Stimulated activated naive CD8-positive, alpha-beta T cell treated with anti-CD3 and anti-CD28 coated beads, Interleukin-15, Interleukin-2, amounts not matched to agents 100 ng/mL and 50 ng/mL, for 24 hours (primary cell): ENCODE measurements at regions not wholly inside any gene's neighbourhood (a gene's known extent, or its start where the extent isn't known, plus 50 kb on each side); places are given as distances from the start of the nearest gene placed in this dataset.

Experiments
- H3K27ac Mint-ChIP-seq: one replicate; pipeline ENCODE4 v1.8.0; 2021; ENCODE audit warnings: mild to moderate bottlenecking, mixed read lengths
- H3K27me3 Mint-ChIP-seq: one replicate; pipeline ENCODE4 v1.8.0; 2021; ENCODE audit warnings: mixed read lengths
- H3K36me3 Mint-ChIP-seq: one replicate; pipeline ENCODE4 v1.8.0; 2021; ENCODE audit warnings: low read depth, mixed read lengths
- H3K4me1 Mint-ChIP-seq: one replicate; pipeline ENCODE4 v1.8.0; 2021; ENCODE audit warnings: low read depth, mixed read lengths
- H3K4me3 Mint-ChIP-seq: one replicate; pipeline ENCODE4 v1.8.0; 2021; ENCODE audit warnings: mild to moderate bottlenecking, mixed read lengths
- H3K9me3 Mint-ChIP-seq: one replicate; pipeline ENCODE4 v1.8.0; 2021; ENCODE audit warnings: mixed read lengths

DNA sequence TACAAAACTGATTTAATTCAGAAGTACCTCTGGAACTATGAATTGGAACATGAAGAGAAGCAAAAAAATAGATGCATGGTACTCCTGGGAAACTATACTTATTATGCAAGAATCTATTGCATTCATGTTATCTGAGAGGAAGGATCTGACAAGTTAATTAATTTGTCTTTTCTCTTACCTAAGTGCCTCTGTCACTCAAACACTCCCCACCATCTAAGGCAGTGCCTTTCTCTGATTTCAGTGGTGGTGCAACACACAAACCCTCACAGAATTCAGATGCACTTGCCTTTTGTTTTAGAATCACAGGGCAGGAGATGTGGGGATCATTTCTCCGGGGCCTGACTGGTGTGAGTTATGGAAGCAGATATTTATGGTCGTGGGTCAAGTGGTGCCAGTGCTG is 52.5 kb upstream of the C9orf72 start:
- H3K27me3 Mint-ChIP-seq, result no peaks in the 10 kb centered on the region
- no peaks in the 10 kb centered on the region for H3K4me1 Mint-ChIP-seq
- no peaks in the 10 kb centered on the region for H3K36me3 Mint-ChIP-seq
- no peak overlapping the region for H3K4me3 Mint-ChIP-seq
- H3K27ac Mint-ChIP-seq, result no peak overlapping the region
- H3K9me3 Mint-ChIP-seq, result no peaks in the 10 kb centered on the region

DNA sequence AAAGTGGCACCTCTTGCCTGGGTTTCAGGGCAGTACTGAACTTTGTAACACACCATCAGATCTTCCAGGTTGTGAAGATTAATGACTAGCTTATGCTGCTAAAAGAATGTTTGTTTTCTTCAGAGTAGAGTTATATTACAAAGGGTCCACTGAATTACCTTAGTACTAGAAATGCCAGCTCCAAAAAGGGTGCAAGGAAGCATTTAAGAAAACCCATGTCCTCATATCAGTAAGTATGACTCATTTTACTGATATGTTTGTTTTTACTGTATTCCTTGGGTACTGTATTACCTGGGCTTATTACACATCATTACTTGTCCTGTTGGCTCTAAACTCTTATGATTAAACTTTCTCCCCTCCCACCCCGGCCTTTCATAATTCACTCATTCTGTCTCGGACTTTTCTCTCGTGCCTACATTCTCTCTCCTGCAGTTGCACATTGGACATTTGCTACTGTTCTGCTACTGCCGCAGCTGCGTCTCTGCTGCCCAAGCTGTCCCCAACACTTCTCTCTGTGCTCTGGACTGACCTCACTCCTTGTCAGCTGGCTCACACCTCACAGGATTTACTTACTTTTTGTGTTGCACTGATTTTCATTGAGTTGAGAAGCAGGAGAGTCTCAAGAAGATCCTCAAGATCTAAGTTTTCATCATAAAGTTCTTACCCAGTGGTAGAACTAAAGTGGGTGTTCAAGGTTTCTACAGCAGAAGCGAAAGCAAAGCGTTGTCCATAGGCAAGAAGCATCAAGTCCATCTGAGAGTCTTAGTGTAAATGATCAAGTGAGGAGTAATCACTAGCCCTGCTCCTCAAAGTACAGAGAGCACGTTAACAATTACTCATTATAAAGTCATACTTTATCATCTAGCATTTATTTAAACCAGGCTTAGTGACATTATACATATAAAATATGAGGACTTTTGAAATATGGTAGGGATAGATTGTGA is 53.2 kb upstream of the C9orf72 start:
- no peaks in the 10 kb centered on the region for H3K36me3 Mint-ChIP-seq
- H3K4me1 Mint-ChIP-seq, result no peaks in the 10 kb centered on the region
- no peak overlapping the region for H3K27ac Mint-ChIP-seq
- no peaks in the 10 kb centered on the region for H3K27me3 Mint-ChIP-seq
- no peaks in the 10 kb centered on the region for H3K9me3 Mint-ChIP-seq
- H3K4me3 Mint-ChIP-seq, result no peak overlapping the region

DNA sequence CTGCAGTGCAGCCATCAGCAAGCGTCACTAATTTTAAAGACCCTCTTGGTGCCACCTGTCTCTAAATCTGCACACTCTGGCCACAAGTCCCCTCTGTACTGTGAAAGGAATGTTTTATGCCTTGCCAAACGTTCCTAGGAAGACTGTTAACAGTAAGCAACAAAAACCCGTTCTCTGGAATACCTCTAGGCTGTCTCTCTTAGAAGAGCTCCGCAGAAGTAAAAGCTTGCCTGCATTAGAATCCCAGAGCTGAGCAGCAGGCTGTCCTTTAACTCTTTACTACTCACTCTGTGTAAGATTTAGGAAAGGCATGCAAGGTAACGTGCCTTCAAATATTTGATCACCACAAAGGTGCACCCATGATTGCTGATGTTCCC is 53.9 kb upstream of the C9orf72 start:
- no peak overlapping the region for H3K4me3 Mint-ChIP-seq
- H3K4me1 Mint-ChIP-seq, result no peaks in the 10 kb centered on the region
- no peaks in the 10 kb centered on the region for H3K36me3 Mint-ChIP-seq
- no peaks in the 10 kb centered on the region for H3K9me3 Mint-ChIP-seq
- H3K27me3 Mint-ChIP-seq, result no peaks in the 10 kb centered on the region
- H3K27ac Mint-ChIP-seq, result no peak overlapping the region

DNA sequence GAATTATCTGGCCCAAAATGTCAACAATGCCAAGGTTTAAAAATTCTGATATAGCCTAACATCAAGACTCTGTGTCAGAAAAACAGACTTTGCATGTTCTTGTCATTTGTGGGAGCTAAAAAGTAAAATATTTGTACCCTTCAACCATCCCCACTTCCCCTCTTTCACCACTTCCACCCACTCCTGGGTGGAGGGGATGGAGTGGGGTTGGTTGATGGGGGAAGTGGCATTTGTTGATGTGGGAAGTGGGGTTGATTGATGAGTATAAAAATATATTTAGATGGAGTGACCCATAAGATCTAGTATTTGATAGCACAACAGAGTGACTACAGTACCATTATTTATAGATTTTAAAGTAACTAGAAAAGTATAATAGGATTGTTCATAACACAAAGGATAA is 55.0 kb upstream of the C9orf72 start:
- no peaks in the 10 kb centered on the region for H3K9me3 Mint-ChIP-seq
- H3K4me1 Mint-ChIP-seq, result no peaks in the 10 kb centered on the region
- H3K4me3 Mint-ChIP-seq, result no peak overlapping the region
- H3K27ac Mint-ChIP-seq, result no peak overlapping the region
- no peaks in the 10 kb centered on the region for H3K36me3 Mint-ChIP-seq
- H3K27me3 Mint-ChIP-seq, result no peaks in the 10 kb centered on the region

DNA sequence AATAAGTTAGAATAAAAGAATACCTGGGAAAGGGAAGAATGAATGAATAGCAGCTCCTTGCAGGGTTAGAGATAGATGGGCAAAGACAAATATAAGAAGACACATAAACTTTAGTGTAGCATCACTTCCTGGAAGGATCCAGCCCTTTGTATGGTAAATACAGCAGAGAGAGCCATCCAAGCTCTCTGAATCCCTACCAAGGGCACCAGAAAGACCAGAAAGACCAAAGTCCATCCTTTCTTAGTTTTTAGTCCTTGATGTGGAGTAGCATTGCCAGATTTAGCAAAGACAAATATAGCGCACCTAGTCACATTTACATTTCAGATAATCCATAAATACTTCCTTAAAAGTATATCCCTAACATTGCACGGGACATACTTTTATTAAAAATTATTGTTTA is 56.1 kb upstream of the C9orf72 start:
- Mint-ChIP-seq H3K27ac (no peak overlapping the region), H3K9me3 (no peaks in the 10 kb centered on the region), H3K4me1 (no peaks in the 10 kb centered on the region), H3K36me3 (no peaks in the 10 kb centered on the region), H3K4me3 (no peak overlapping the region), H3K27me3 (peaks cover 6% of the 10 kb centered on the region)

DNA sequence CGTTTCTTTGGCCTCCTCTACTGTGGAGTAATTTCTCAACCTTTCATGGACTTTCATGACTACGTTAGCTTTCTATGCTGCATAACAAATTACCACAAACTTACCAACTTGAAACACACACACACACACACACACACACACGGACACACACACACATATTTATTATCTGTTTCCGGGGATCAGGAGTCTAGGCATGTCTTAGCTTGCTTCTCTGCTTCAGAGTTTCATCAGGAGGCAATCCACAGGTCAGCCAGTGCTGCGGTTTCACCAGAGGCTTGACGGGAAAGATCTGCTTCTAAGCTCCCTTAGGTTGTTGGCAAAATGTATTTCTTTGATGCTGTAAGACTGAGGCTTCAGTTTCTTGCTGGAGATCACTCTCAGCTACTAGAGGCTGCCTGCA is 59.0 kb upstream of the C9orf72 start:
- no peak overlapping the region for H3K27ac Mint-ChIP-seq
- no peak overlapping the region for H3K4me3 Mint-ChIP-seq
- no peaks in the 10 kb centered on the region for H3K4me1 Mint-ChIP-seq
- no peaks in the 10 kb centered on the region for H3K9me3 Mint-ChIP-seq
- H3K27me3 Mint-ChIP-seq, result peaks cover 6% of the 10 kb centered on the region
- no peaks in the 10 kb centered on the region for H3K36me3 Mint-ChIP-seq

DNA sequence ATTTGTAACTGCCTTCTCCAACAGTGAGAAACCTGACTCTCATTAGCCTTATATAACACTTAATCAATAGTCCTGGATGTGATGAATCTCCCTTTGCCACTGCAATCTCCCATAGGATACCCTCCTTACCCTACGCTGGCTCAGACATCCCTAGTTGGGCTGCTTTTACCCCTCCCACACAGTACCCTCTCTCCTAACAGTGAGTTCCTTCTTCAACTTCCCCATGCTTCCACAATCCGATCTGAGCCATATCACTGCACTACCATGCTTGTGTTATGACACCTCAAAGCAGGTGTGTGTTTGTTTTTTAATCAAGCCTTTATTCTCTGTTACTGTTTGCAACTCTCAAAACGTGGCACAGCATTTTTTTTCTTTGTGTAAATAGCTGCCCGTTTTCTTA is 60.5 kb upstream of the C9orf72 start:
- H3K4me1 Mint-ChIP-seq, result no peaks in the 10 kb centered on the region
- H3K27ac Mint-ChIP-seq, result no peak overlapping the region
- H3K27me3 Mint-ChIP-seq, result peaks cover 6% of the 10 kb centered on the region
- no peak overlapping the region for H3K4me3 Mint-ChIP-seq
- H3K36me3 Mint-ChIP-seq, result no peaks in the 10 kb centered on the region
- no peaks in the 10 kb centered on the region for H3K9me3 Mint-ChIP-seq

DNA sequence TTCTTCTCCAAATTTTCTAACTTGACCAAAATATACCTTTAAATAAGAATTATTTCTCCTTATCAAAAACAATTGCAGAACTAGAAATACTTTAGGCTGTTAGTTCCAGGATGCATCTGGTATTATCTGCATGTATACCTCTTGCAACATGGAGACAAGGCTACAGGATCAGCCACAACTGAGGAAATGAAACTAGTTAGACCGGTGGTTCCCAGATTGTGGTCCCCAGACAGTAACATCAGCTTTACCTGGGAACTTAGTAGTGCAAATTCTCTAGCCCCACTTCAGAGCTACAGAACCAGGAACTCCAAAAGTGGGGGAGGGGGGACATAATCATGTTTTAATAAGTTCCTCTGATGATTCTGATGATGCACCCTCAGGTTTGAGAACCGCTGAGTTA is 61.6 kb upstream of the C9orf72 start:
- Mint-ChIP-seq H3K4me1 (no peaks in the 10 kb centered on the region), H3K4me3 (no peak overlapping the region), H3K27ac (no peak overlapping the region), H3K36me3 (no peaks in the 10 kb centered on the region), H3K27me3 (peaks cover 6% of the 10 kb centered on the region), H3K9me3 (no peaks in the 10 kb centered on the region)

DNA sequence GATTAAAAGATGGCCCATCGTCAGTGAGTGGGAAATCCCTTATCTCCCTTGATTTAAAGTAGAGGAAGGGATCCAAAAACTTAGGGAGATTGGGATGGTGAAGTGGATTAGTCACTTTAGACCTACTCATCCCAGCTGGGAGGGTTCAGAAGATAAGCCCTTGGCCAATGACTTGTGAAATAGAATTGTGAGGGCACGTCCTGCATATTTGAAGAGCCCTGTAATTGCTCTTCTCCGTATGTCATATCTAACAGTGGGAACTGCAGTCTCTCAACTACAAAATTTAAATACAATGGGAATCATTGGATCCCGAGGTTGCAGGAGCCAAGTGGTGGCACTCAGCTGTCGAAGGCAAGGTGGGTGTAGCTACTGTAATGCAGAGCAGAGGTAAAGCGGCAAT is 65.4 kb upstream of the C9orf72 start:
- peaks cover 2% of the 10 kb centered on the region for H3K27me3 Mint-ChIP-seq
- H3K36me3 Mint-ChIP-seq, result no peaks in the 10 kb centered on the region
- no peaks in the 10 kb centered on the region for H3K4me1 Mint-ChIP-seq
- H3K4me3 Mint-ChIP-seq, result no peak overlapping the region
- no peaks in the 10 kb centered on the region for H3K9me3 Mint-ChIP-seq
- H3K27ac Mint-ChIP-seq, result no peak overlapping the region

DNA sequence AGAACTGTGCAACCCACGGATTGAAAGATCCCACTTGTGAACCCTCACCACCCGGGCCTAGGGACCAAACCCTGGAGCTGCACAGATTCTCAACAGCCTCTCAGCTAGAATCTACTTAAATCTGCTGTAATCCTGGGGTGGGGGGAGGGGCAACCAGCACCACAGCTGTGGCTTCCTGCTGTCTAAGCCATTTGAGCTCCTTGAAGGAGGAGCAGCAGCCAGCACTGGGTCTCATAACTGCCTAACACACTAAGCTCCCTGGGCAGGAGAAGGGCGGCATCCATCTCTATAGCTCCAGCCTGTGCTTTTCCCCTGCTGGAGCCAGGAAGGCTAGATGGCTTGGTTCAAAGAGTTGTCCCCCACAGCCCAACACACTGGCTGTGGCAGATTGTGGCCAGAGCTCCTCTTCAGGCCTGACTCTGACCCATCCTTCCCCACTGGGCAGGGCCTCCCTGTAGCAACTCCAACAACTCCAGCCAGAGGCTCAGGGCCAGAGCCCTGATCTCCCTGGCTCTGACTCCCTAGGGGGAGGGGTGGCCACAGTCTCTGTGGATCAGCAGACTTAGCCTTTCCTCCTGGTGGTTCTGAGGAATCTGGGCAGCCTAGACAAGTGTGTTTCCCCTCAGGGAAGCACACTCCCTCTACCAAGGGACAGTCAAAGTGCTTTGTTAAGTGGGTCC is 72.0 kb upstream of the C9orf72 start:
- H3K27ac Mint-ChIP-seq, result no peak overlapping the region
- H3K4me3 Mint-ChIP-seq, result no peak overlapping the region
- no peaks in the 10 kb centered on the region for H3K36me3 Mint-ChIP-seq
- H3K27me3 Mint-ChIP-seq, result no peaks in the 10 kb centered on the region
- H3K9me3 Mint-ChIP-seq, result no peaks in the 10 kb centered on the region
- H3K4me1 Mint-ChIP-seq, result no peaks in the 10 kb centered on the region

DNA sequence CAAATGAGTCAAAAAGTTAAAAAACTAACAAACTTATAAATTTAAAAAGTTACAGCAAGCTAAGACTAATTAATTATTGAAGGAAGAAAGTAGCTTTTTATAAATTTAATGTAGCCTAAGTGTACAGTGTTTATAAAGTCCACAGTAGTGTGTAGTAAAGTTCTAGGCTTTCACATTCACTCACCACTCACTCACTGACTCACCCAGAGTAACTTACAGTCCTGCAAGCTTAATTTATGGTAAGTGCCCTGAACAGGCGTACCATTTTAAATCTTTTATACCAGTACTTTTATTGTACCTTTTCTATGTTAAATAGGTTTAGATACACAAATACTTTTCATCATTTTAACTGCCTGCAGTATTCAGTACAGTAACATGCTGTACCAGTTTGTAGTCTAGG is 80.0 kb upstream of the C9orf72 start:
- Mint-ChIP-seq H3K9me3 (no peaks in the 10 kb centered on the region), H3K27me3 (no peaks in the 10 kb centered on the region), H3K27ac (no peak overlapping the region), H3K4me3 (no peak overlapping the region), H3K4me1 (no peaks in the 10 kb centered on the region), H3K36me3 (no peaks in the 10 kb centered on the region)

DNA sequence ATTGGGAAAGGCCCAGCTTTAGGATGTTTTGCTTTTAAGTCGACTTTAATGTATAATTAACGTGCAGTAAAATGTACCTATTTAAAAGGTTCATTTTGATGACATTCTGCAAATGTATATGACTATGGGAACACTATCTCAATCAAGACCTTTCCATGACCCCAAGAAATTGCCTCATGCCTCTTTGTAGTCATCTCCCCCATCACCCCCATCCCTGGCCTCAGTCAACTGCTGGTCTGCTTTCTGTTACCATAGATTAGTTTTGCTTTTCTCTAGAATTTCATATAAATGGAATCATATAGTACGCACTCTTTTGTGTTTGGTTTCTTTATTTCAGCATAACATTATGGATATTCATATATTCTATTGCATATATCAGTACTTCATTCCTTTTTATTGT is 80.7 kb upstream of the C9orf72 start:
- Mint-ChIP-seq H3K27ac (no peak overlapping the region), H3K4me3 (no peak overlapping the region)

DNA sequence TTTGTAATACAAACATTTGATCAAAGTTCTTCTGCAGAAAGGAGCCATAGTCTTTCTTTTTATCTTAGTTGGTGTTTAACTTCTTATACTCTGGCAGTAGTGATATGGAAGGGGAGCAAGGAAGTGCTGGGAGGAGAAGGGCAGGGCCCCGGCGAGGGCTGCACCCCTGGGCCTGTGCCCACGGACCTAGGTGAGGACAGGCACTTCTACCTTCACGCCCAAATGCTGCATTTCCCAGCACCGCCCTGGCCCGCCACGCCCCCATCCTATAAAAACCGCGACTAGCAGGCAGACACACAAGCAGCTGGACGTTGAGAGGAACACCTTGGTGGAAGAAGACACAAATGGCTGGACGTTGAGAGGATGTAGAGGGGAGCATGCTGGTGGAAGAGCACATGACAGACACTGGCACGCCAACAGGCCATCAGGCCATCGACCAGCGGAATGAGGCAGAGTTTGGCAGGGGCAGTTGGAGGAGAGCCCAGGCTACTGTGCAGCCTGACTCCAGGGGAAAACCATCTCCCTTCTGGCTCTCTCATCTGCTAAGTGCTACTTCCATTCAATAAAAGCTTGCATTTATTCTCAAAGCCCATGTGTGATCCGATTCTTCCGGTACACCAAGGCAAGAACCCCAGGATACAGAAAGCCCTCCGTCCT is 81.5 kb upstream of the C9orf72 start:
- Mint-ChIP-seq H3K9me3 (no peaks in the 10 kb centered on the region), H3K27ac (no peak overlapping the region), H3K4me3 (no peak overlapping the region), H3K36me3 (no peaks in the 10 kb centered on the region), H3K4me1 (no peaks in the 10 kb centered on the region), H3K27me3 (no peaks in the 10 kb centered on the region)

More for the DNA sequence above, 80.7 kb upstream of the C9orf72 start:
- H3K36me3 Mint-ChIP-seq, result no peaks in the 10 kb centered on the region
- no peaks in the 10 kb centered on the region for H3K9me3 Mint-ChIP-seq
- no peaks in the 10 kb centered on the region for H3K4me1 Mint-ChIP-seq
- H3K27me3 Mint-ChIP-seq, result no peaks in the 10 kb centered on the region

DNA sequence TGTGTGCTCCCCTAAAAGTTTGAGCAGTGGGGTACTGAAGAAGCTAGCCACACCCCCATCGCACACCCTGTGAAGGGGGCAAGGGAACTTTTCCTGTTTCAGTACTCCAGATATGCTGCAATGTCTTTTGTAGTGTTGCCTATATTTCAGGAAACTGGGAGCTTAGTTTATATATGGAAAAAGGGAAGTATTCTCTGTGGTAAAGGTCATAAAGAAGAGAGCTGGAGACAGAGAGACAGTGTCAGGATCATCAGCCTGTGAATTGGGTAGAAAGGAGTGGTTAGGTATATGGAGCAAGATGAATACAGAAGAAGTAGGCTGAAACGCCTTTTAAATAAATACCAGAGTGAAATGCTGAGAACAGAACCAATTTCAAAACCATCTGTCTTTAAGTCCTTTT is 82.2 kb upstream of the C9orf72 start:
- Mint-ChIP-seq H3K9me3 (no peaks in the 10 kb centered on the region), H3K4me1 (no peaks in the 10 kb centered on the region), H3K36me3 (no peaks in the 10 kb centered on the region), H3K4me3 (no peak overlapping the region), H3K27me3 (no peaks in the 10 kb centered on the region), H3K27ac (no peak overlapping the region)

DNA sequence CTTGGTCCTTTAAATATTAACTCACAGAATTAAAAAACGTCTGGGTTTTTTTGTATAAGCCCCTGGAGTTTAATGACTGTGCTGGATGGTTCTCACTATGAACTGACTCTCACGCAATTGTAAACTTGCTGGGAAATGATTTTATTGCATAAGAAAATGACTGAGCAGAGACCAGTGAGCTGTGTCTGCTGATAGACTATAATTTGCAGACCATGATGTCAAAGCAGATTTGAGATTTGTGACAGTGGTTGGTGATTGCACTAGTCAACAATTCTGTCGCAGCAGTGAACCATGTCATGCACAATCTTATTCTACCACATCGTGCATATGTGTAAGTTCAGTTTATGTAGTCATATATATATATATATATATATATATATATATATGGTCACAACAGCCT is 85.7 kb upstream of the C9orf72 start:
- no peaks in the 10 kb centered on the region for H3K4me1 Mint-ChIP-seq
- no peak overlapping the region for H3K4me3 Mint-ChIP-seq
- H3K27me3 Mint-ChIP-seq, result peaks cover 6% of the 10 kb centered on the region
- no peak overlapping the region for H3K27ac Mint-ChIP-seq
- H3K36me3 Mint-ChIP-seq, result no peaks in the 10 kb centered on the region
- no peaks in the 10 kb centered on the region for H3K9me3 Mint-ChIP-seq
